OCI-LY7 (cell line): ENCODE measurements at regions not wholly inside any gene's neighbourhood (a gene's known extent, or its start where the extent isn't known, plus 50 kb on each side); places are given as distances from the start of the nearest gene placed in this dataset.

Experiments
- BruUV-seq: library from RNA; stranded (reverse); fragments of 400-500 nt; replicated peaks from 2 replicates; lab custom pipeline; 2021; lab: Mats Ljungman, UMichigan
- CTCF ChIA-PET: fragments of 300-600 bp; sonication (Branson Sonifier 250); formaldehyde crosslinking; loops from one replicate; lab custom pipeline; 2022; ENCODE audit warnings: antibody characterized with exemption; ENCODE audit not compliant: unreplicated experiment; lab: Charles Lee
- POLR2A ChIA-PET: fragments of 300-600 bp; sonication (Branson Sonifier 250); formaldehyde crosslinking; loops from one replicate; lab custom pipeline; 2022; ENCODE audit warnings: antibody characterized with exemption; lab: Charles Lee
- DNase-seq: peaks from one replicate; pipeline ENCODE4 v3.0.0-alpha.2; 2015; ENCODE audit warnings: low spot score
- H2AFZ ChIP-seq: fragments of 200-600 bp; sonication (generic), shearing (Covaris generic); 2 replicates; pipeline ENCODE4 v1.6.1; 2014; ENCODE audit warnings: mild to moderate bottlenecking, antibody characterized with exemption, low read length, moderate library complexity
- H3K27ac ChIP-seq: fragments of 200-600 bp; sonication (generic); 2 replicates; pipeline ENCODE4 v1.5.1; 2014; ENCODE audit warnings: mixed run types, low read depth, mild to moderate bottlenecking, moderate library complexity, low read length, inconsistent platforms; ENCODE audit not compliant: poor library complexity, severe bottlenecking
- H3K36me3 ChIP-seq: fragments of 200-600 bp; sonication (generic); 2 replicates; pipeline ENCODE4 v1.6.1; 2014; ENCODE audit warnings: mild to moderate bottlenecking, antibody characterized with exemption, low read length, moderate library complexity, mixed read lengths; ENCODE audit not compliant: insufficient read depth
- H3K4me1 ChIP-seq: fragments of 200-600 bp; sonication (generic); 2 replicates; pipeline ENCODE4 v1.5.1; 2014; ENCODE audit warnings: mild to moderate bottlenecking, low read length; ENCODE audit not compliant: insufficient read depth, poor library complexity, severe bottlenecking
- H3K4me2 ChIP-seq: fragments of 200-600 bp; sonication (generic); 2 replicates; pipeline ENCODE4 v1.6.1; 2014; ENCODE audit warnings: mild to moderate bottlenecking, low read length
- H3K4me3 ChIP-seq: fragments of 200-600 bp; sonication (generic); 2 replicates; pipeline ENCODE4 v1.5.1; 2014; ENCODE audit warnings: mild to moderate bottlenecking, low read depth, low read length; ENCODE audit not compliant: poor library complexity, severe bottlenecking
- H3K79me2 ChIP-seq: fragments of 200-600 bp; sonication (generic); 2 replicates; pipeline ENCODE4 v1.6.1; 2016; ENCODE audit warnings: low read depth, mild to moderate bottlenecking, low read length, moderate library complexity, mixed read lengths; ENCODE audit not compliant: insufficient read depth
- H3K9me2 ChIP-seq: fragments of 200-600 bp; sonication (generic); 2 replicates; pipeline ENCODE4 v1.6.1; 2016; ENCODE audit warnings: mild to moderate bottlenecking, low read length, mixed read lengths; ENCODE audit not compliant: insufficient read depth
- H3K9me3 ChIP-seq: fragments of 200-600 bp; sonication (generic); 2 replicates; pipeline ENCODE4 v1.6.1; 2014; ENCODE audit warnings: mild to moderate bottlenecking, mixed run types, low read length, mixed read lengths
- H4K20me1 ChIP-seq: fragments of 200-600 bp; sonication (generic); 2 replicates; pipeline ENCODE4 v1.6.1; 2014; ENCODE audit warnings: mild to moderate bottlenecking, antibody characterized with exemption, low read length, moderate library complexity, mixed read lengths; ENCODE audit not compliant: insufficient read depth
- CTCF ChIP-seq: fragments of 200-600 bp; sonication (generic); conservative IDR thresholded peaks from 2 replicates; pipeline ENCODE4 v1.5.1; 2014; ENCODE audit warnings: mild to moderate bottlenecking, antibody characterized with exemption, low read length, moderate library complexity, mixed read lengths
- EZH2phosphoT487 ChIP-seq: fragments of 200-600 bp; sonication (generic); IDR thresholded peaks from 2 replicates; pipeline ENCODE4 v1.6.1; 2018; ENCODE audit warnings: low read depth, borderline replicate concordance, mild to moderate bottlenecking, mixed run types, antibody characterized with exemption, low read length, moderate library complexity, mixed read lengths
- intact Hi-C: fragments of 100-400 bp; cut with micrococcal nuclease; formaldehyde crosslinking; loops from one replicate; pipeline ENCODE4 v1.10.0; 2022; ENCODE audit not compliant: unreplicated experiment

GRCh38 chr12:94516985-94517384, 57.3 kb upstream of the CEP83 start:
- no peak overlapping the region for H2AFZ ChIP-seq
- H3K4me3 ChIP-seq = no peak overlapping the region
- TF ChIP-seq CTCF (no peak), EZH2phosphoT487 (no peak)
- H4K20me1 ChIP-seq = no peaks in the 10 kb centered on the region
- no TSS peak for BruUV-seq
- CTCF ChIA-PET = no interaction called here
- H3K9me3 ChIP-seq = no peaks in the 10 kb centered on the region
- no peak for DNase-seq
- no peaks in the 10 kb centered on the region for H3K9me2 ChIP-seq
- intact Hi-C loops = no loop called here
- H3K4me2 ChIP-seq = no peak overlapping the region
- H3K79me2 ChIP-seq = no peaks in the 10 kb centered on the region
- no peaks in the 10 kb centered on the region for H3K4me1 ChIP-seq
- H3K27ac ChIP-seq = no peak overlapping the region
- no peaks in the 10 kb centered on the region for H3K36me3 ChIP-seq
- POLR2A ChIA-PET = interaction anchor here (2.0 kb wide), 1 partner anchor 10 kb away, joined by 5 read pairs; no protein-coding TSS in a partner anchor

DNA sequence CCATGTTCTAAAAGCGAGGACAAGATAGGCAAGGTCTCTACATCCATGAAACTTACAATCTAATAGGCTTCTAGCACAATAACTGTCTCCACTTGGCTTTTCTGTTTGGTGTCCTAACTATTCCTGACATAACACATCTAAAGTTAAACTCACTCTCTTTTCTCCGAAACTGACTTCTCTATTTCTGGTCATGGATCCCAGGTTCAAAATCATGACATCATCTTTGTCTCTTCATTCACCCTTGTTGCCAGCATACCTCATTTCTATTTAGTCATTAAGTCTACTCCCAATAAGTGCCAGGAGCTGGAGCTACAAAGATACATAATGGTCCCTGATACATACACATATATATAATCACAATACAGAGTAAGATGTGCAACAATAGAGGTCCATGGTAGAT, 53.9 kb upstream of the CEP83 start:
- Histone ChIP-seq H3K27ac (no peak overlapping the region), H3K4me2 (no peak overlapping the region), H3K4me1 (no peaks in the 10 kb centered on the region), H4K20me1 (no peaks in the 10 kb centered on the region), H3K4me3 (no peak overlapping the region), H2AFZ (no peak overlapping the region), H3K9me3 (no peaks in the 10 kb centered on the region), H3K9me2 (no peaks in the 10 kb centered on the region), H3K36me3 (no peaks in the 10 kb centered on the region), H3K79me2 (no peaks in the 10 kb centered on the region)
- no peak for TF ChIP-seq EZH2phosphoT487
- TF ChIP-seq CTCF = no peak
- ChIA-PET CTCF (no interaction called here), POLR2A (no interaction called here)
- BruUV-seq = no TSS peak
- DNase-seq = no peak
- intact Hi-C loops = no loop called here

GRCh38 chr12:94511506-94511905, 51.8 kb upstream of the CEP83 start:
- ChIA-PET POLR2A (interaction anchor here (0.6 kb wide), 2 partner anchors 102 to 143 kb away, joined by 3 read pairs; no protein-coding TSS in a partner anchor), CTCF (no interaction called here)
- DNase-seq = no peak
- Histone ChIP-seq H3K9me3 (no peaks in the 10 kb centered on the region), H2AFZ (no peak overlapping the region), H4K20me1 (no peaks in the 10 kb centered on the region), H3K4me1 (no peaks in the 10 kb centered on the region), H3K27ac (no peak overlapping the region), H3K79me2 (no peaks in the 10 kb centered on the region), H3K9me2 (no peaks in the 10 kb centered on the region), H3K4me3 (no peak overlapping the region), H3K36me3 (no peaks in the 10 kb centered on the region), H3K4me2 (no peak overlapping the region)
- TF ChIP-seq CTCF (no peak), EZH2phosphoT487 (no peak)
- intact Hi-C loops = no loop called here
- BruUV-seq = no TSS peak
